ENCODE measurements at regions not wholly inside any gene's neighbourhood (a gene's known extent, or its start where the extent isn't known, plus 50 kb on each side); places are given as distances from the start of the nearest gene placed in this dataset.

GRCh38 chr2:103196802-103197201, 435.0 kb downstream of the TMEM182 start:
- no peak for TF ChIP-seq POLR2A (IDR thresholded peaks at IDR 0.05)
- TF ChIP-seq, protein P1, sequence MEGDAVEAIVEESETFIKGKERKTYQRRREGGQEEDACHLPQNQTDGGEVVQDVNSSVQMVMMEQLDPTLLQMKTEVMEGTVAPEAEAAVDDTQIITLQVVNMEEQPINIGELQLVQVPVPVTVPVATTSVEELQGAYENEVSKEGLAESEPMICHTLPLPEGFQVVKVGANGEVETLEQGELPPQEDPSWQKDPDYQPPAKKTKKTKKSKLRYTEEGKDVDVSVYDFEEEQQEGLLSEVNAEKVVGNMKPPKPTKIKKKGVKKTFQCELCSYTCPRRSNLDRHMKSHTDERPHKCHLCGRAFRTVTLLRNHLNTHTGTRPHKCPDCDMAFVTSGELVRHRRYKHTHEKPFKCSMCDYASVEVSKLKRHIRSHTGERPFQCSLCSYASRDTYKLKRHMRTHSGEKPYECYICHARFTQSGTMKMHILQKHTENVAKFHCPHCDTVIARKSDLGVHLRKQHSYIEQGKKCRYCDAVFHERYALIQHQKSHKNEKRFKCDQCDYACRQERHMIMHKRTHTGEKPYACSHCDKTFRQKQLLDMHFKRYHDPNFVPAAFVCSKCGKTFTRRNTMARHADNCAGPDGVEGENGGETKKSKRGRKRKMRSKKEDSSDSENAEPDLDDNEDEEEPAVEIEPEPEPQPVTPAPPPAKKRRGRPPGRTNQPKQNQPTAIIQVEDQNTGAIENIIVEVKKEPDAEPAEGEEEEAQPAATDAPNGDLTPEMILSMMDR (IDR thresholded peaks at IDR 0.05), result no peak

All from adrenal gland (tissue), 5 donors.